Naive B cell (primary cell): ENCODE measurements at regions not wholly inside any gene's neighbourhood (a gene's known extent, or its start where the extent isn't known, plus 50 kb on each side); places are given as distances from the start of the nearest gene placed in this dataset.

Source experiments
- ATAC-seq, 2 donors: fragments of 150-1000 bp; cut with Tn5 transposase; 2 replicates each; pipeline ENCODE4 v1.10.0; 2021; ENCODE audit warnings: low read depth in 2 of 2, mild to moderate bottlenecking in 2 of 2, moderate library complexity in 2 of 2
- DNase-seq: peaks from one replicate; pipeline ENCODE4 v3.0.0; 2022
- H3K27ac Mint-ChIP-seq, 6 donors: one replicate each; pipeline ENCODE4 v1.8.0; 2020 to 2022; ENCODE audit warnings: mild to moderate bottlenecking in 6 of 6, mixed read lengths in 6 of 6, moderate library complexity in 5 of 6, inconsistent platforms in 2 of 6
- H3K27me3 Mint-ChIP-seq, 3 donors: one replicate each; pipeline ENCODE4 v1.8.0; 2021 to 2022; ENCODE audit warnings: mixed read lengths in 3 of 3, mild to moderate bottlenecking in 1 of 3
- H3K36me3 Mint-ChIP-seq, 2 donors: one replicate each; pipeline ENCODE4 v1.8.0; 2020 to 2022; ENCODE audit warnings: mixed read lengths in 2 of 2, inconsistent platforms in 1 of 2, mild to moderate bottlenecking in 1 of 2
- H3K4me1 Mint-ChIP-seq, 3 donors: one replicate each; pipeline ENCODE4 v1.8.0; 2020 to 2022; ENCODE audit warnings: mixed read lengths in 3 of 3, inconsistent platforms in 1 of 3, mild to moderate bottlenecking in 1 of 3, moderate library complexity in 1 of 3
- H3K4me3 Mint-ChIP-seq, 8 donors: one replicate each; pipeline ENCODE4 v1.8.0; 2020 to 2022; ENCODE audit warnings: mild to moderate bottlenecking in 8 of 8, mixed read lengths in 8 of 8, moderate library complexity in 8 of 8, inconsistent platforms in 2 of 8
- H3K9me3 Mint-ChIP-seq, 7 donors: one replicate each; pipeline ENCODE4 v1.8.0; 2020 to 2022; ENCODE audit warnings: mixed read lengths in 7 of 7, mild to moderate bottlenecking in 5 of 7, inconsistent platforms in 2 of 7, moderate library complexity in 1 of 7

DNA sequence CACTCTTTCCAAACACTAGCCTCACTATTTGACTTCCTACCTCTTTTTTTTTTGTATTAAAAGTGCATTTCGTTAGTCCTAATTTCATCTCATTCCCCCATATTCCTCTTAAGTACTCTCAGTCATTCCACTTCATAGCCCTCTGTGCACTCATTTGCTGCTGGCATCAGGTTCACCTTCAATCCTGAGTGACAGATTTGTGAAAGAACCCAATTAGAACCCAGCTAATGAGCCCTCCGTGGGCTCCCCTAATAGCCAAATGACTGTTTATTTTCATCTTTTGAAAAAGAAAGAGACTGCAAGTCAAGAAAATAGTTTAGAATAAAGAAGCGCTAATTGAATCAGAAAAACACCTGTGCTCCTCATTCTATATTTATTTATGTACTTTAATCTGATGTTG, 512.1 kb upstream of the LRATD1 start:
- H3K9me3 Mint-ChIP-seq, result peaks cover 0 to 7% (median 0%) of the 10 kb centered on the region in 7 donors
- H3K4me3 Mint-ChIP-seq, result no peak overlapping the region
- H3K27ac Mint-ChIP-seq, result no peak overlapping the region
- no peak for ATAC-seq
- H3K27me3 Mint-ChIP-seq, result no peaks in the 10 kb centered on the region
- no peaks in the 10 kb centered on the region for H3K4me1 Mint-ChIP-seq
- H3K36me3 Mint-ChIP-seq, result no peaks in the 10 kb centered on the region
- DNase-seq, result no peak

DNA sequence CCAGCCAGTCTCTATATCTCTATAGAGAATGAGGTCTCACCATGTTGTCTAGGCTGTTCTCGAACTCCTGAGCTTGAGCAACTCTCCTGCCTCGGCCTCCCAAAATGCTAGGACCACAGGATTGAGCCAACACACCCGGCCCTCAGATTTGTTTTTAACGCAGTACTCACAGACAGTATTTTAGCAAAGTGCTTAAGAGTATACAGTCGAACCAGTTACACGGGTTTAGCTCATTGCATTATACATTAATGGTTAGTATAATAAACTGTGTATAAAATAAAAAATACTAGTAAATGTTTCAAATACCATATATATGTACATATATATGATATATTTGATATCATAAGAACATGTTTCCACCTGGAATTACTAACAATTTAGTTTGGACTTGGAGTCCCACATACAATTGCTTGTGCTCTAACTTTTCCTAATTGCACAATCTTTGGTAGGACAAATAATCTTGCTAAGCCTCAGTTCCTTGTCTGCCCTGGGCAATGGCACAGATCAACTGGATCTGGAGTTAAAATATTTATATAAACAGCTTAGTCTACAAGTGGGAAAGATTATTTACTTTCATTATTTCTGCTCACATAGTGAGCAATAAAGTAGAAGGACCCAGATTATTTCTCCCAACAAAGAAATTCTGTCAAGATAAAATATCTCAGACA, 508.9 kb upstream of the LRATD1 start:
- H3K9me3 Mint-ChIP-seq, result peaks cover 0 to 11% (median 2%) of the 10 kb centered on the region in 7 donors

DNA sequence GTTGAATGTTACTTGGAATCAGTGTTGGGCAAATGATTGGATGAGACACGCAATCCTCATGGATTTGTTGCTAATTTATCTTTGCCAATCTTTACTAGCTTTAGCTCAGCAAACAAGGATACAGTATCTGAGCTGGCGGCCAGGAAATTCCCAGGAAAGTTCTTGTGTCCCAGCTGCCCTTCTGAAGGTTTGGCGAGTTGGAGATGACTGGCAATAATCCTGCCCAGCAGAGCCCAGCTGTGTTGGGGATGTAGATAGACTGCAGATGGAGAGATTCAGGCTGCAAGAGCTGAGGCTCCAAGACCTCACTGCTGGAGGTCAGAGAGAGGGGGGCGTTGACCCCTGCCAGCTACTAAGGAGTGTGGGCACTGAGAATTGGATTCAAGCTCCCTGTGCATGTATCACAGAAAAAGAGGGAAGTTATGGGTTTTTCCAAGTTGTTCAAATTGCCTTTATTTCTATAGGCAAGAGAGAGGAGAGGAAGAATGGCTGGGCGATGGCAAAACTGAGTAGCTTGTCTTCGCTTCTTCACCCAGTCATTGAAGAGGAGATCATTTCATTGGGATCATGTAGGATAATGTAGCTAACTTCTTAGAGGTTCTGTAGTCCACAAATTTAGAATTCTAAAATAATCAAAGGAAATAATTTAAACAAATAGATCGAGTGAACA, 506.8 kb upstream of the LRATD1 start:
- DNase-seq, result no peak
- no peaks in the 10 kb centered on the region for H3K36me3 Mint-ChIP-seq
- H3K27ac Mint-ChIP-seq, result no peak overlapping the region
- no peak overlapping the region for H3K4me3 Mint-ChIP-seq
- no peaks in the 10 kb centered on the region for H3K4me1 Mint-ChIP-seq
- no peaks in the 10 kb centered on the region for H3K27me3 Mint-ChIP-seq
- ATAC-seq, result no peak
- peaks cover 0 to 8% (median 0%) of the 10 kb centered on the region in 7 donors for H3K9me3 Mint-ChIP-seq

More for the DNA sequence above, 508.9 kb upstream of the LRATD1 start:
- Mint-ChIP-seq H3K27me3 (no peaks in the 10 kb centered on the region), H3K27ac (no peak overlapping the region), H3K36me3 (no peaks in the 10 kb centered on the region), H3K4me3 (no peak overlapping the region), H3K4me1 (no peaks in the 10 kb centered on the region)
- DNase-seq (no peak), ATAC-seq (no peak)

DNA sequence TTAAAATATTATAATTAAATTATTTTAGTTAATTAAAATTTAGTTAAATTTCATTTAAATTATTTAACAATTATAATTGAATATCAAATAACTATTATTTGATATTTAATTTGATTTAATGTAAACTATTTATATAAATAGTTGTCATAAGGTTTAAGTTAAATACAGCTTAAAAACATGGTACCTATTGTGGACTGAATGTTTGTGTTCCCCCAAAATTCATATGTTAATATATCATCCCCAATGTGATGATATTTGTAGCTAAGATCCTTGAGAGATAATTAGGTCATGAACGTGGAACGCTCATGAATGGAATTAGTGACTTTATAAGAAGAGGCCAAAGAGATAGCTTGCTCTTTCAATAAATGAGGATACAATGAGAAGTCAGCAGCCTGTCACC, 505.7 kb upstream of the LRATD1 start:
- Mint-ChIP-seq H3K4me3 (no peak overlapping the region), H3K4me1 (no peaks in the 10 kb centered on the region), H3K9me3 (peaks cover 0 to 8% (median 0%) of the 10 kb centered on the region in 7 donors), H3K36me3 (no peaks in the 10 kb centered on the region), H3K27ac (no peak overlapping the region), H3K27me3 (no peaks in the 10 kb centered on the region)
- DNase-seq (no peak), ATAC-seq (no peak)

DNA sequence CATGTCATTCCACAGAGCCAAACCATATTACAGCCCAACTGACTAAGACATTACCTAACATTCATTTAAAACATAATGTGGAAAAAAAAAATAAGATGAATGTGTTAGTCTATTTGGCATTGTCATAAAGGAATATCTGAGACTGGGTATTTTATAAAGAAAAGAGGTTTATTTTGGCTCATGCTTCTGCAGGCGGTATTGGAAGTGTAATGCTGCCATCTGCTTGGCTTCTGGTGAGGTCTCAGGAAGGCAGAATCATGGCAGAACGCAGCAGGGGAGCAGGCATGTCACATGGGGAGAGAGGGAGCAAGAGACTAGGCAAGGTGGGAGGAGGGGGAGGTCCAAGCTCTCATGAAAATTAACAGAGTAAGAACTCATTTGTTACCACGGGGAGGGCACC, 504.8 kb upstream of the LRATD1 start:
- no peaks in the 10 kb centered on the region for H3K27me3 Mint-ChIP-seq
- no peaks in the 10 kb centered on the region for H3K36me3 Mint-ChIP-seq
- peaks cover 0 to 8% (median 3%) of the 10 kb centered on the region in 7 donors for H3K9me3 Mint-ChIP-seq
- no peaks in the 10 kb centered on the region for H3K4me1 Mint-ChIP-seq
- no peak for ATAC-seq
- no peak overlapping the region for H3K27ac Mint-ChIP-seq
- no peak overlapping the region for H3K4me3 Mint-ChIP-seq
- DNase-seq, result no peak

GRCh38 chr2:14132386-14132785, 500.1 kb upstream of the LRATD1 start:
- H3K27me3 Mint-ChIP-seq, result no peaks in the 10 kb centered on the region
- H3K36me3 Mint-ChIP-seq, result no peaks in the 10 kb centered on the region
- ATAC-seq (no peak), DNase-seq (no peak)
- no peaks in the 10 kb centered on the region for H3K4me1 Mint-ChIP-seq
- H3K9me3 Mint-ChIP-seq, result peaks cover 0 to 11% (median 4%) of the 10 kb centered on the region in 7 donors
- H3K27ac Mint-ChIP-seq, result no peak overlapping the region
- H3K4me3 Mint-ChIP-seq, result no peak overlapping the region

GRCh38 chr2:14134771-14135170, 497.7 kb upstream of the LRATD1 start:
- Mint-ChIP-seq H3K27me3 (no peaks in the 10 kb centered on the region), H3K36me3 (no peaks in the 10 kb centered on the region), H3K9me3 (peaks cover 0 to 11% (median 4%) of the 10 kb centered on the region in 7 donors), H3K27ac (peak overlapping the region in 1 of 6 donors; percentile 27), H3K4me3 (no peak overlapping the region), H3K4me1 (no peaks in the 10 kb centered on the region)
- no peak for DNase-seq
- ATAC-seq, result no peak

DNA sequence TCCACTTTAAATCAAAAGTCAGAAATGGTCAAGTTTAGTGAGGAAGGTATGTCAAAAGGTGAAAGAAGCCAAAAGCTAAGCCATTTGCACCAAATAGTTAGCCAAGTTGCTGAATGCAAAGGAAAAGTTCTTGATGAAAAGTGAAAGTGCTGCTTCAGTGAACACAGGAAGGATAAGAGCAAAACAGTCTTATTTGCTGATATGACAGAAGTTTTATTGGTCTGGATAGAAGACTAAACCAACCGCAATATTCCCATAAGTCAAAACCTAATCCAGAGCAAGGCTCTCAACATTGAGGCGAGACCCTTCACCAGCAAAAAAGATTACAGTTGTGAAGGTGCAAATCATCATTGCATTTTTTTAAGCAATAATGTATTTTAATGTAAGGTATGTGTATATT, 496.5 kb upstream of the LRATD1 start:
- Mint-ChIP-seq H3K4me1 (no peaks in the 10 kb centered on the region), H3K36me3 (no peaks in the 10 kb centered on the region), H3K27ac (no peak overlapping the region), H3K27me3 (no peaks in the 10 kb centered on the region), H3K4me3 (no peak overlapping the region), H3K9me3 (peaks cover 0 to 11% (median 4%) of the 10 kb centered on the region in 7 donors)
- no peak for DNase-seq
- no peak for ATAC-seq

DNA sequence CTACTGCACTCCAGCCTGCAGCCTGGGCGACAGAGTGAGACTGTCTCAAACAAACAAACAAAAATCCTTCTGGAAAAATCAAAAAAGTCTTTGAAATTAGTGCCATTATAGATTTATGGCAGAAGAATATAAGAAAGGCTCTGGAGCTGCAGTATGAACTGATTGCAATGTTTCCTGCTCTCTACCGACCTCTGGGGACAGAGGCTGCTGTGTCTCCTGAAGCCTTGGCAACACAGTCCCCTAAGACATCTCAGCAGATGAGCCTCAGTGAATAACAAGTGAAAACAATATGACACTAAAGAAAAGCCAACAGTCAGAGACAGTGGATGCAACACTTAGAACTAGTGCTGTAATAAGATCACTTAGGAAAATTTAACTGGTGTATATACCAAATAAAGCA, 494.9 kb upstream of the LRATD1 start:
- Mint-ChIP-seq H3K9me3 (peaks cover 0 to 9% (median 4%) of the 10 kb centered on the region in 7 donors), H3K4me3 (no peak overlapping the region), H3K27me3 (no peaks in the 10 kb centered on the region), H3K36me3 (no peaks in the 10 kb centered on the region), H3K4me1 (no peaks in the 10 kb centered on the region), H3K27ac (no peak overlapping the region)
- DNase-seq (no peak), ATAC-seq (no peak)

- ATAC-seq (no peak), DNase-seq (no peak)
- no peak overlapping the region for H3K27ac Mint-ChIP-seq
- H3K4me3 Mint-ChIP-seq, result no peak overlapping the region
- H3K4me1 Mint-ChIP-seq, result peaks cover 5 to 10% (median 9%) of the 10 kb centered on the region in 3 donors
- no peaks in the 10 kb centered on the region for H3K36me3 Mint-ChIP-seq
- H3K9me3 Mint-ChIP-seq, result peaks cover 0 to 5% (median 0%) of the 10 kb centered on the region in 7 donors
- H3K27me3 Mint-ChIP-seq, result no peaks in the 10 kb centered on the region
These were observed 492.4 kb upstream of the LRATD1 start for GRCh38 chr2:14140009-14140550.

- Mint-ChIP-seq H3K27ac (peak overlapping the region in 1 of 6 donors; percentile 80), H3K9me3 (peaks cover 0 to 4% (median 2%) of the 10 kb centered on the region in 7 donors)
- no peak for DNase-seq
These were observed 489.1 kb upstream of the LRATD1 start for GRCh38 chr2:14143435-14143834.

DNA sequence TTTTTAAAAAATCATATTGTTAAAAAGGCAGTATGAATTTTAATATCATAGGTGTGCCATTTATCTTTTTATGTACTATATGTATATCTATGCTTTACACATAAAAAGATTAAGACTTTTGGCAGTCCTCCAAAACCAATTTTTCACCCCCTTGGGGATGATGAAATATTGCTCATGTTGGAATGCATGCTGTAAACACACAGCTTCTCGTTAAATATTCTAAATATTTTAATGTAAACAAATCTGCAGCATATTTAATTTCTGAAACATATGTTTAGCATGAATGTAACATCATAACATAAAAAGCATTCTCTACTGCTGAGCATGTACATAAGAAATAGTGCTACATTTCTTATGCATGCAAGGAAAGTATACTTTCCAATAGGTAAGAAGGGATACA, 484.3 kb upstream of the LRATD1 start:
- H3K27ac Mint-ChIP-seq, result no peak overlapping the region
- no peaks in the 10 kb centered on the region for H3K27me3 Mint-ChIP-seq
- H3K36me3 Mint-ChIP-seq, result no peaks in the 10 kb centered on the region
- no peak overlapping the region for H3K4me3 Mint-ChIP-seq
- DNase-seq, result no peak
- H3K9me3 Mint-ChIP-seq, result peaks cover 0 to 4% (median 3%) of the 10 kb centered on the region in 7 donors
- ATAC-seq, result no peak
- peaks cover 5 to 8% (median 8%) of the 10 kb centered on the region in 3 donors for H3K4me1 Mint-ChIP-seq

More at GRCh38 chr2:14143435-14143834, 489.1 kb upstream of the LRATD1 start:
- ATAC-seq, result no peak
- H3K4me3 Mint-ChIP-seq, result no peak overlapping the region
- H3K27me3 Mint-ChIP-seq, result no peaks in the 10 kb centered on the region
- peaks cover 5 to 10% (median 9%) of the 10 kb centered on the region in 3 donors for H3K4me1 Mint-ChIP-seq
- no peaks in the 10 kb centered on the region for H3K36me3 Mint-ChIP-seq

- no peak overlapping the region for H3K27ac Mint-ChIP-seq
- ATAC-seq (no peak), DNase-seq (no peak)
- H3K9me3 Mint-ChIP-seq, result peaks cover 0 to 5% (median 0%) of the 10 kb centered on the region in 7 donors
- no peak overlapping the region for H3K4me3 Mint-ChIP-seq
- no peaks in the 10 kb centered on the region for H3K36me3 Mint-ChIP-seq
- H3K4me1 Mint-ChIP-seq, result no peaks in the 10 kb centered on the region
- H3K27me3 Mint-ChIP-seq, result no peaks in the 10 kb centered on the region
These were observed 474.7 kb upstream of the LRATD1 start for GRCh38 chr2:14157816-14158215.

- ATAC-seq (no peak), DNase-seq (no peak)
- no peaks in the 10 kb centered on the region for H3K36me3 Mint-ChIP-seq
- H3K27ac Mint-ChIP-seq, result no peak overlapping the region
- H3K27me3 Mint-ChIP-seq, result no peaks in the 10 kb centered on the region
- H3K4me3 Mint-ChIP-seq, result no peak overlapping the region
- H3K4me1 Mint-ChIP-seq, result no peaks in the 10 kb centered on the region
- peaks cover 0 to 9% (median 0%) of the 10 kb centered on the region in 7 donors for H3K9me3 Mint-ChIP-seq
These were observed 452.2 kb upstream of the LRATD1 start for GRCh38 chr2:14180333-14180732.
